Thyroid gland (tissue), 4 donors: ENCODE measurements at regions not wholly inside any gene's neighbourhood (a gene's known extent, or its start where the extent isn't known, plus 50 kb on each side); places are given as distances from the start of the nearest gene placed in this dataset.

Experiments
- DNase-seq, 2 donors: peaks; one replicate each; pipeline ENCODE4 v3.0.0-alpha.2; 2019
- H3K27ac ChIP-seq, 3 donors: fragments of 200-600 bp; sonication (generic); 1 replicate in 2 of 3; 2 replicates in 1 of 3; pipeline ENCODE4 v1.5.1; 2016 to 2019; ENCODE audit warnings: mild to moderate bottlenecking in 1 of 3, moderate library complexity in 1 of 3
- H3K27me3 ChIP-seq: fragments of 200-600 bp; sonication (generic); one replicate; pipeline ENCODE4 v1.5.1; 2019
- H3K36me3 ChIP-seq, 2 donors: fragments of 200-600 bp; sonication (generic); one replicate each; pipeline ENCODE4 v1.5.1; 2016 to 2019
- H3K4me1 ChIP-seq, 2 donors: fragments of 200-600 bp; sonication (generic); one replicate each; pipeline ENCODE4 v1.5.1; 2017 to 2019
- H3K4me3 ChIP-seq, 3 donors: fragments of 200-600 bp; sonication (generic); replicated peaks in 1 of 3; 1 replicate in 2 of 3; 2 replicates in 1 of 3; pipeline ENCODE4 v1.5.1; 2016; ENCODE audit warnings: mild to moderate bottlenecking in 1 of 3
- H3K9me3 ChIP-seq: fragments of 200-600 bp; sonication (generic); one replicate; pipeline ENCODE4 v1.5.1; 2017
- CTCF ChIP-seq, 6 experiments: fragments of 200-600 bp in 3 of 6; fragments of 450-650 bp in 3 of 6; sonication (generic) in 3 of 6; IDR thresholded peaks; one replicate each; pipeline ENCODE4 v1.5.1; 2016 to 2019; ENCODE audit warnings: antibody characterized with exemption in 6 of 6, mild to moderate bottlenecking in 2 of 6, inconsistent platforms in 1 of 6, moderate library complexity in 1 of 6
- POLR2A ChIP-seq, 2 donors: fragments of 450-650 bp; IDR thresholded peaks; one replicate each; pipeline ENCODE4 v1.6.1; 2017; ENCODE audit warnings: antibody characterized with exemption in 2 of 2, mild to moderate bottlenecking in 2 of 2, moderate library complexity in 1 of 2
- WGBS, 2 donors: methylation state at CpG; one replicate each; pipeline ENCODE4 v1.1.5; 2017; 5-methylcytosine and 5-hydroxymethylcytosine counted together
- intact Hi-C: fragments of 100-400 bp; cut with DNase I; formaldehyde crosslinking; loops from one replicate; pipeline ENCODE4 v1.15.1; 2023

- Histone ChIP-seq H3K27ac (no peak overlapping the region), H3K4me3 (no peak overlapping the region), H3K27me3 (no peaks in the 10 kb centered on the region), H3K9me3 (no peaks in the 10 kb centered on the region), H3K4me1 (no peaks in the 10 kb centered on the region), H3K36me3 (no peaks in the 10 kb centered on the region)
- TF ChIP-seq POLR2A (IDR thresholded peaks at IDR 0.05): no peak
- no peak for TF ChIP-seq CTCF (IDR thresholded peaks at IDR 0.05)
- DNase-seq: no peak
- WGBS, 2 donors: 55 to 58% methylated on average over 3 to 7 of the region's 7 CpGs
- intact Hi-C loops: no loop called here
These were observed 626.5 kb downstream of the UQCRFS1 start for GRCh38 chr19:28586474-28586873.

- Histone ChIP-seq H3K9me3 (no peaks in the 10 kb centered on the region), H3K4me3 (no peak overlapping the region), H3K4me1 (no peaks in the 10 kb centered on the region), H3K36me3 (no peaks in the 10 kb centered on the region), H3K27me3 (no peaks in the 10 kb centered on the region), H3K27ac (no peak overlapping the region)
- intact Hi-C loops: no loop called here
- TF ChIP-seq POLR2A (IDR thresholded peaks at IDR 0.05): no peak
- no peak for TF ChIP-seq CTCF (IDR thresholded peaks at IDR 0.05)
- no peak for DNase-seq
- 50 to 69% methylated on average over 4 of the region's 4 CpGs for WGBS, 2 donors
These were observed 627.2 kb downstream of the UQCRFS1 start for GRCh38 chr19:28585796-28586195.

- Histone ChIP-seq H3K27me3 (no peaks in the 10 kb centered on the region), H3K4me3 (no peak overlapping the region), H3K27ac (no peak overlapping the region), H3K9me3 (no peaks in the 10 kb centered on the region), H3K36me3 (no peaks in the 10 kb centered on the region), H3K4me1 (no peaks in the 10 kb centered on the region)
- intact Hi-C loops: no loop called here
- no peak for DNase-seq
- 88 to 91% methylated on average over 8 of the region's 8 CpGs for whole genome bisulfite sequencing, 2 donors
- TF ChIP-seq CTCF (IDR thresholded peaks at IDR 0.05) (no peak), POLR2A (IDR thresholded peaks at IDR 0.05) (no peak)
These were observed 629.2 kb downstream of the UQCRFS1 start for GRCh38 chr19:28583713-28584112.

GRCh38 chr19:28583242-28583641 is 629.7 kb downstream of the UQCRFS1 start:
- intact Hi-C loops: no loop called here
- Histone ChIP-seq H3K36me3 (no peaks in the 10 kb centered on the region), H3K4me1 (no peaks in the 10 kb centered on the region), H3K4me3 (no peak overlapping the region), H3K9me3 (no peaks in the 10 kb centered on the region), H3K27me3 (no peaks in the 10 kb centered on the region), H3K27ac (no peak overlapping the region)
- no peak for DNase-seq
- no peak for TF ChIP-seq CTCF (IDR thresholded peaks at IDR 0.05)
- no peak for TF ChIP-seq POLR2A (IDR thresholded peaks at IDR 0.05)
- WGBS, 2 donors: 80 to 92% methylated on average over 3 of the region's 3 CpGs

GRCh38 chr19:28582796-28583195 is 630.2 kb downstream of the UQCRFS1 start:
- no peak overlapping the region for H3K4me3 ChIP-seq
- H3K27me3 ChIP-seq: no peaks in the 10 kb centered on the region
- no peaks in the 10 kb centered on the region for H3K36me3 ChIP-seq
- 45 to 49% methylated on average over 2 of the region's 2 CpGs for WGBS, 2 donors
- TF ChIP-seq CTCF (IDR thresholded peaks at IDR 0.05): no peak
- TF ChIP-seq POLR2A (IDR thresholded peaks at IDR 0.05): no peak
- H3K9me3 ChIP-seq: no peaks in the 10 kb centered on the region
- no peak overlapping the region for H3K27ac ChIP-seq
- no peaks in the 10 kb centered on the region for H3K4me1 ChIP-seq
- no peak for DNase-seq
- intact Hi-C loops: no loop called here
